Caco-2 (cell line): ENCODE measurements at regions not wholly inside any gene's neighbourhood (a gene's known extent, or its start where the extent isn't known, plus 50 kb on each side); places are given as distances from the start of the nearest gene placed in this dataset.

Experiments used
- BruUV-seq: library from RNA; stranded (reverse); fragments of 400-500 nt; replicated peaks from 2 replicates; lab custom pipeline; 2021; lab: Mats Ljungman, UMichigan
- CTCF ChIA-PET: fragments of 300-600 bp; sonication (Branson Sonifier 250); formaldehyde crosslinking; loops from one replicate; lab custom pipeline; 2022; ENCODE audit warnings: antibody characterized with exemption; lab: Charles Lee
- POLR2A ChIA-PET: fragments of 300-600 bp; sonication (Branson Sonifier 250); formaldehyde crosslinking; loops from one replicate; lab custom pipeline; 2022; ENCODE audit warnings: antibody characterized with exemption; lab: Charles Lee
- DNase-seq, 2 experiments: peaks; one replicate each; pipeline versions ENCODE4 v3.0.0 to v3.0.0-alpha.2; 2020 to 2022
- H3K27me3 ChIP-seq: replicated peaks from 2 replicates; pipeline ENCODE4 v1.6.0; 2011; ENCODE audit warnings: low read length; ENCODE audit not compliant: control insufficient read depth, insufficient read depth
- H3K36me3 ChIP-seq: 2 replicates; pipeline ENCODE4 v1.5.1; 2011; ENCODE audit warnings: low read length; ENCODE audit not compliant: control insufficient read depth, insufficient read depth
- H3K4me1 ChIP-seq: fragments of 250-450 bp; sonication (Bioruptor Pico); 2 replicates; pipeline ENCODE4 v1.5.1; 2020; ENCODE audit warnings: mild to moderate bottlenecking
- H3K4me3 ChIP-seq: 2 replicates; pipeline ENCODE4 v1.5.1; 2011; ENCODE audit warnings: low read depth, mild to moderate bottlenecking, control low read depth, low read length
- H3K9me3 ChIP-seq: fragments of 250-450 bp; sonication (Bioruptor Pico); 2 replicates; pipeline ENCODE4 v1.5.1; 2020; ENCODE audit warnings: mild to moderate bottlenecking, moderate library complexity
- H3K27ac Mint-ChIP-seq: one replicate; pipeline ENCODE4 v1.8.0; 2022; ENCODE audit warnings: mixed read lengths; ENCODE audit not compliant: unreplicated experiment
- H3K27me3 Mint-ChIP-seq: one replicate; pipeline ENCODE4 v1.8.0; 2022; ENCODE audit warnings: mixed read lengths; ENCODE audit not compliant: insufficient read depth, unreplicated experiment
- H3K36me3 Mint-ChIP-seq: one replicate; pipeline ENCODE4 v1.8.0; 2022; ENCODE audit warnings: mild to moderate bottlenecking, mixed read lengths; ENCODE audit not compliant: insufficient read depth, unreplicated experiment
- H3K4me1 Mint-ChIP-seq: one replicate; pipeline ENCODE4 v1.8.0; 2022; ENCODE audit warnings: low read depth, mixed read lengths; ENCODE audit not compliant: unreplicated experiment
- H3K4me3 Mint-ChIP-seq: one replicate; pipeline ENCODE4 v1.8.0; 2022; ENCODE audit warnings: mild to moderate bottlenecking, moderate library complexity, mixed read lengths; ENCODE audit not compliant: unreplicated experiment
- H3K9me3 Mint-ChIP-seq: one replicate; pipeline ENCODE4 v1.8.0; 2022; ENCODE audit warnings: mixed read lengths; ENCODE audit not compliant: unreplicated experiment
- CTCF ChIP-seq, 2 experiments: fragments of 200-600 bp in 1 of 2; IDR thresholded peaks; 1 replicate in 1 of 2; 2 replicates in 1 of 2; pipeline versions ENCODE4 v1.5.1 to v1.8.0; 2011 to 2022; ENCODE audit warnings: antibody characterized with exemption in 1 of 2, control low read depth in 1 of 2, inconsistent platforms in 1 of 2, low read depth in 1 of 2, low read length in 1 of 2, mild to moderate bottlenecking in 1 of 2, moderate library complexity in 1 of 2; ENCODE audit not compliant: insufficient read depth in 1 of 2, severe bottlenecking in 1 of 2, unreplicated experiment in 1 of 2
- intact Hi-C: fragments of 100-400 bp; cut with micrococcal nuclease; formaldehyde crosslinking; loops from one replicate; pipeline ENCODE4 v1.10.0; 2022; ENCODE audit not compliant: unreplicated experiment

- Histone ChIP-seq H3K36me3 (no peaks in the 10 kb centered on the region), H3K27me3 (no peaks in the 10 kb centered on the region), H3K9me3 (0 out of 2 replicates have a peak, but pooled peaks cover 3% of the 10 kb centered on the region), H3K4me3 (no peak overlapping the region), H3K4me1 (no peaks in the 10 kb centered on the region)
- TF ChIP-seq CTCF (IDR thresholded peaks at IDR 0.05; ENCODE audit: insufficient read depth in 1 of 2, low read depth in 1 of 2, low read length in 1 of 2, severe bottlenecking in 1 of 2, unreplicated experiment in 1 of 2) = no peak
- no peaks in the 10 kb centered on the region for H3K36me3 Mint-ChIP-seq
- no peaks in the 10 kb centered on the region for H3K27me3 Mint-ChIP-seq
- POLR2A ChIA-PET = no interaction called here
- no TSS peak for BruUV-seq
- intact Hi-C loops = no loop called here
- H3K4me1 Mint-ChIP-seq = no peaks in the 10 kb centered on the region
- no peak for DNase-seq
- H3K27ac Mint-ChIP-seq = no peak overlapping the region
- peaks cover 12% of the 10 kb centered on the region for H3K9me3 Mint-ChIP-seq
- CTCF ChIA-PET = no interaction called here
- no peak overlapping the region for H3K4me3 Mint-ChIP-seq
Observed at GRCh38 chr9:13817754-13818278, 496.1 kb downstream of the NFIB start.

- CTCF ChIA-PET = no interaction called here
- Histone ChIP-seq H3K36me3 (no peaks in the 10 kb centered on the region), H3K9me3 (0 out of 2 replicates have a peak, but pooled peaks cover 3% of the 10 kb centered on the region), H3K4me3 (no peak overlapping the region), H3K27me3 (no peaks in the 10 kb centered on the region), H3K4me1 (no peaks in the 10 kb centered on the region)
- intact Hi-C loops = no loop called here
- Mint-ChIP-seq H3K4me1 (no peaks in the 10 kb centered on the region), H3K27me3 (no peaks in the 10 kb centered on the region), H3K27ac (no peak overlapping the region), H3K36me3 (no peaks in the 10 kb centered on the region), H3K9me3 (peaks cover 12% of the 10 kb centered on the region), H3K4me3 (no peak overlapping the region)
- no peak for TF ChIP-seq CTCF (IDR thresholded peaks at IDR 0.05; ENCODE audit: insufficient read depth in 1 of 2, low read depth in 1 of 2, low read length in 1 of 2, severe bottlenecking in 1 of 2, unreplicated experiment in 1 of 2)
- POLR2A ChIA-PET = no interaction called here
- no peak for DNase-seq
- BruUV-seq = no TSS peak
Observed at GRCh38 chr9:13816837-13817236, 497.1 kb downstream of the NFIB start.

- DNase-seq = no peak
- CTCF ChIA-PET = no interaction called here
- TF ChIP-seq CTCF (IDR thresholded peaks at IDR 0.05; ENCODE audit: insufficient read depth in 1 of 2, low read depth in 1 of 2, low read length in 1 of 2, severe bottlenecking in 1 of 2, unreplicated experiment in 1 of 2) = no peak
- no peak overlapping the region for H3K27ac Mint-ChIP-seq
- Histone ChIP-seq H3K4me3 (no peak overlapping the region), H3K36me3 (no peaks in the 10 kb centered on the region), H3K4me1 (no peaks in the 10 kb centered on the region), H3K27me3 (no peaks in the 10 kb centered on the region), H3K9me3 (0 out of 2 replicates have a peak, but pooled peaks cover 3% of the 10 kb centered on the region)
- H3K27me3 Mint-ChIP-seq = no peaks in the 10 kb centered on the region
- no peaks in the 10 kb centered on the region for H3K36me3 Mint-ChIP-seq
- H3K4me1 Mint-ChIP-seq = no peaks in the 10 kb centered on the region
- POLR2A ChIA-PET = no interaction called here
- no TSS peak for BruUV-seq
- intact Hi-C loops = no loop called here
- no peaks in the 10 kb centered on the region for H3K9me3 Mint-ChIP-seq
- no peak overlapping the region for H3K4me3 Mint-ChIP-seq
Observed at GRCh38 chr9:13814647-13815400, 499.1 kb downstream of the NFIB start.
